ENCODE measurements at regions not wholly inside any gene's neighbourhood (a gene's known extent, or its start where the extent isn't known, plus 50 kb on each side); places are given as distances from the start of the nearest gene placed in this dataset.
"Not testable (repeated sequence)": the region's sequence is repeated elsewhere in the genome, so short reads cannot be mapped to it uniquely, and the experiment has no call there.

- DNase-seq: peak; percentile 82
- H3K27ac Mint-ChIP-seq: peak overlapping the region; percentile 93
- H3K36me3 Mint-ChIP-seq (ENCODE audit: low read depth): peaks cover 6% of the 10 kb centered on the region
- no peaks in the 10 kb centered on the region for H3K9me3 Mint-ChIP-seq
- peak overlapping the region; percentile 90 for H3K4me3 Mint-ChIP-seq
- H3K27me3 Mint-ChIP-seq: peaks cover 53% of the 10 kb centered on the region
- peaks cover 18% of the 10 kb centered on the region for H3K4me1 Mint-ChIP-seq (ENCODE audit: low read depth)
These were observed 85.5 kb downstream of the TRIM27 start for GRCh38 chr6:28838289-28838633.

GRCh38 chr6:28838634-28839442, 84.9 kb downstream of the TRIM27 start:
- Mint-ChIP-seq H3K27me3 (peaks cover 48% of the 10 kb centered on the region), H3K36me3 (ENCODE audit: low read depth) (peaks cover 6% of the 10 kb centered on the region), H3K9me3 (no peaks in the 10 kb centered on the region), H3K27ac (peak overlapping the region; percentile 93), H3K4me1 (ENCODE audit: low read depth) (peaks cover 18% of the 10 kb centered on the region), H3K4me3 (peak overlapping the region; percentile 90)
- DNase-seq: peak; percentile 93

GRCh38 chr6:28839443-28840120, 84.2 kb downstream of the TRIM27 start:
- Mint-ChIP-seq H3K27me3 (peaks cover 42% of the 10 kb centered on the region), H3K4me1 (ENCODE audit: low read depth) (peaks cover 18% of the 10 kb centered on the region), H3K9me3 (no peaks in the 10 kb centered on the region), H3K36me3 (ENCODE audit: low read depth) (peaks cover 6% of the 10 kb centered on the region), H3K4me3 (peak overlapping the region; percentile 90), H3K27ac (no peak overlapping the region)
- DNase-seq: no peak

GRCh38 chr6:28841290-28841689, 82.5 kb downstream of the TRIM27 start:
- Mint-ChIP-seq H3K36me3 (ENCODE audit: low read depth) (peaks cover 6% of the 10 kb centered on the region), H3K4me1 (ENCODE audit: low read depth) (peaks cover 18% of the 10 kb centered on the region), H3K27me3 (peaks cover 27% of the 10 kb centered on the region), H3K27ac (no peak overlapping the region), H3K4me3 (no peak overlapping the region), H3K9me3 (no peaks in the 10 kb centered on the region)
- DNase-seq: no peak

GRCh38 chr6:28848756-28849155, 75.0 kb downstream of the TRIM27 start:
- not testable (repeated sequence) for H3K4me3 Mint-ChIP-seq

More at GRCh38 chr6:28848756-28849155, 75.0 kb downstream of the TRIM27 start:
- not testable (repeated sequence) for H3K9me3 Mint-ChIP-seq; H3K4me1 Mint-ChIP-seq (ENCODE audit: low read depth); H3K27ac Mint-ChIP-seq; H3K36me3 Mint-ChIP-seq (ENCODE audit: low read depth)
- DNase-seq: peak; percentile 55
- peaks cover 16% of the 10 kb centered on the region for H3K27me3 Mint-ChIP-seq

Data from activated T-cell treated with anti-CD3 and anti-CD28 coated beads, Interleukin-2, amount 50 U/mL, for 24 hours (primary cell).